Mesenchymal stem cell (in vitro differentiated cells and primary cell): ENCODE measurements at regions not wholly inside any gene's neighbourhood (a gene's known extent, or its start where the extent isn't known, plus 50 kb on each side); places are given as distances from the start of the nearest gene placed in this dataset.

Experiments
- DNase-seq: peaks from one replicate; pipeline ENCODE4 v3.0.0-alpha.2; 2013
- H2AFZ ChIP-seq: one replicate; pipeline ENCODE4 v1.6.1; 2013; ENCODE audit warnings: low read depth, mild to moderate bottlenecking, control low read depth, inconsistent platforms, low read length, moderate library complexity
- H2AK5ac ChIP-seq: 2 replicates; pipeline ENCODE4 v1.6.1; 2013; ENCODE audit warnings: low read length, moderate library complexity, mild to moderate bottlenecking, inconsistent platforms; ENCODE audit not compliant: severe bottlenecking
- H2BK120ac ChIP-seq: one replicate; pipeline ENCODE4 v1.6.1; 2013; ENCODE audit warnings: low read depth, mild to moderate bottlenecking, inconsistent platforms, low read length, moderate library complexity
- H2BK12ac ChIP-seq, 2 experiments: one replicate each; pipeline ENCODE4 v1.6.1; 2013; ENCODE audit warnings: inconsistent platforms in 2 of 2, low read length in 2 of 2, mild to moderate bottlenecking in 2 of 2, moderate library complexity in 2 of 2, control low read depth in 1 of 2
- H2BK15ac ChIP-seq: one replicate; pipeline ENCODE4 v1.6.1; 2013; ENCODE audit warnings: mild to moderate bottlenecking, low read depth, inconsistent platforms; ENCODE audit not compliant: poor library complexity, severe bottlenecking
- H2BK5ac ChIP-seq: 2 replicates; pipeline ENCODE4 v1.6.1; 2013; ENCODE audit warnings: low read depth, mild to moderate bottlenecking, low read length, control low read depth, inconsistent platforms; ENCODE audit not compliant: poor library complexity, severe bottlenecking
- H3K14ac ChIP-seq, 2 experiments: one replicate each; pipeline ENCODE4 v1.6.1; 2013; ENCODE audit warnings: inconsistent platforms in 2 of 2, low read length in 2 of 2, control low read depth in 1 of 2, mild to moderate bottlenecking in 1 of 2, moderate library complexity in 1 of 2
- H3K18ac ChIP-seq, 2 experiments: one replicate each; pipeline ENCODE4 v1.6.1; 2013; ENCODE audit warnings: inconsistent platforms in 2 of 2, low read length in 2 of 2, control low read depth in 1 of 2, low read depth in 1 of 2, mild to moderate bottlenecking in 1 of 2
- H3K23ac ChIP-seq, 2 experiments: one replicate each; pipeline ENCODE4 v1.6.1; 2013; ENCODE audit warnings: inconsistent platforms in 2 of 2, low read length in 2 of 2, mild to moderate bottlenecking in 2 of 2, moderate library complexity in 2 of 2, control low read depth in 1 of 2
- H3K27ac ChIP-seq: 2 replicates; pipeline ENCODE4 v1.5.1; 2013; ENCODE audit warnings: mild to moderate bottlenecking, moderate library complexity, low read length, control low read depth, inconsistent platforms; ENCODE audit not compliant: poor library complexity, severe bottlenecking
- H3K27me3 ChIP-seq, 2 experiments: 2 replicates each; pipeline versions ENCODE4 v1.6.1 to v1.7.0; 2013; ENCODE audit warnings: low read length in 2 of 2, mild to moderate bottlenecking in 2 of 2, moderate library complexity in 2 of 2, control low read depth in 1 of 2, inconsistent platforms in 1 of 2; ENCODE audit not compliant: control insufficient read depth in 1 of 2, insufficient read depth in 1 of 2
- H3K36me3 ChIP-seq, 2 experiments: 2 replicates each; pipeline versions ENCODE4 v1.6.1 to v1.7.0; 2013; ENCODE audit warnings: low read length in 2 of 2, control low read depth in 1 of 2, inconsistent platforms in 1 of 2, low read depth in 1 of 2, mild to moderate bottlenecking in 1 of 2; ENCODE audit not compliant: insufficient read depth in 2 of 2, control insufficient read depth in 1 of 2
- H3K4ac ChIP-seq, 2 experiments: one replicate each; pipeline ENCODE4 v1.6.1; 2013; ENCODE audit warnings: inconsistent platforms in 2 of 2, low read length in 2 of 2, mild to moderate bottlenecking in 2 of 2, moderate library complexity in 2 of 2, control low read depth in 1 of 2, low read depth in 1 of 2
- H3K4me1 ChIP-seq: 2 replicates; pipeline ENCODE4 v1.6.1; 2013; ENCODE audit warnings: low read depth, low read length, control low read depth; ENCODE audit not compliant: control insufficient read depth, insufficient read depth
- H3K4me2 ChIP-seq: 2 replicates; pipeline ENCODE4 v1.6.1; 2013; ENCODE audit warnings: low read length, mild to moderate bottlenecking, inconsistent platforms; ENCODE audit not compliant: poor library complexity, severe bottlenecking
- H3K4me3 ChIP-seq, 2 experiments: 2 replicates each; pipeline versions ENCODE4 v1.5.1 to v1.7.0; 2013; ENCODE audit warnings: low read length in 2 of 2, mild to moderate bottlenecking in 2 of 2, control low read depth in 1 of 2, low read depth in 1 of 2; ENCODE audit not compliant: insufficient read depth in 1 of 2
- H3K79me1 ChIP-seq: replicated peaks from 2 replicates; pipeline ENCODE4 v1.6.1; 2013; ENCODE audit warnings: mild to moderate bottlenecking, control low read depth, low read length, inconsistent platforms; ENCODE audit not compliant: poor library complexity, severe bottlenecking
- H3K9ac ChIP-seq: 2 replicates; pipeline ENCODE4 v1.7.0; 2013; ENCODE audit warnings: mild to moderate bottlenecking, low read length, moderate library complexity
- H3K9me3 ChIP-seq: 2 replicates; pipeline ENCODE4 v1.7.0; 2013; ENCODE audit warnings: mild to moderate bottlenecking, low read length; ENCODE audit not compliant: control insufficient read depth
- H4K8ac ChIP-seq: one replicate; pipeline ENCODE4 v1.6.1; 2013; ENCODE audit warnings: inconsistent platforms, mild to moderate bottlenecking, low read length, moderate library complexity
- H4K91ac ChIP-seq: one replicate; pipeline ENCODE4 v1.6.1; 2013; ENCODE audit warnings: mild to moderate bottlenecking, low read length, inconsistent platforms
- WGBS: methylation state at CpG from one replicate; pipeline ENCODE4 v1.1.7; 2013; ENCODE audit warnings: mixed read lengths; 5-methylcytosine and 5-hydroxymethylcytosine counted together

DNA sequence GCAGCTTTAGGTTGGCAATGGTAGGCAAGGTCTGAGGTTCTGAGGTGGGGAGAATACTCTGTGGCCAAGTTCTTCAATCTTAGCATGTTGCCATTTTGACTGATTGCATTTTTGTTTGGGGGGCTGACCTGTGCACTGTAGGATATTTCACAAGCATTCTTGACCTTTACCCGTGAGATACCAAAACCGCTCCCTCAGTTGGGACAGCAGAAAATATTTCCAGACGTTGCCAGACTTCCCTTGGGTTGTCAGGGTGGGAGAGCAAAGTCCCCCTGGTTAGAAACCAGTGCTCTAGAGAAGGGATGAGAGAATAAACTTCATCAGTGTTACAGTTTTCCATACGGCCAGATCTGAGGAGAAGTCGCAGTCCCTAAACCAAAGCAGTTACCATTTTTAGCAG, 279.6 kb downstream of the TFAP2B start:
- H2BK120ac ChIP-seq = no peak overlapping the region
- no peak overlapping the region for H4K8ac ChIP-seq
- no peak overlapping the region for H2BK12ac ChIP-seq
- H3K36me3 ChIP-seq = no peaks in the 10 kb centered on the region
- peak overlapping the region; percentile 43 for H2AK5ac ChIP-seq
- peaks cover 2% of the 10 kb centered on the region for H3K9me3 ChIP-seq
- H3K23ac ChIP-seq = no peak overlapping the region
- H3K27me3 ChIP-seq = no peaks in the 10 kb centered on the region
- no peak overlapping the region for H2BK15ac ChIP-seq
- no peaks in the 10 kb centered on the region for H3K79me1 ChIP-seq
- 71% methylated on average over 5 of the region's 5 CpGs for WGBS
- H4K91ac ChIP-seq = no peak overlapping the region
- DNase-seq = no peak
- H3K14ac ChIP-seq = no peak overlapping the region
- no peak overlapping the region for H3K4me2 ChIP-seq
- H2BK5ac ChIP-seq = no peak overlapping the region
- peak overlapping the region; percentile 54 for H3K27ac ChIP-seq
- H3K18ac ChIP-seq = no peak overlapping the region
- H3K4me3 ChIP-seq = no peak overlapping the region
- no peak overlapping the region for H3K9ac ChIP-seq
- no peak overlapping the region for H2AFZ ChIP-seq
- no peak overlapping the region for H3K4ac ChIP-seq
- no peaks in the 10 kb centered on the region for H3K4me1 ChIP-seq

DNA sequence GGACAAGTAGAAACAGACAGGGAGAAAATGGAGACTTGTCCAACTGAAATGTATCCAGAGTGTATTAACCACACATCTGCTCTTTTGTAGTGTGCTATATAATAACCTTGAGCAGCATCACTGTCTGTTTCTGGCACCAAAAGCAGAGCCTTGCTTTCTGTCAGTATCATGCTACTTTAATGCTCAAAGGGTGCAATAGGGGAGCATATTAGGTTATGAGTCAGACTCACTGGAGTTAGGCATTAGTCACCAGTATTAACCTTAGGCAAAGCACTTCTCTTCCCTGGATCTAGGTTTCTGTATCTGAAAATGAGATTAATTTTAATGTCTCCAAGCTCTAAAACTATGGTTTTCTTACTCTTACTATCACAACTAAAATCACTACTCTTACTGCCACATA, 280.1 kb downstream of the TFAP2B start:
- Histone ChIP-seq H3K36me3 (no peaks in the 10 kb centered on the region), H3K9ac (no peak overlapping the region), H3K79me1 (no peaks in the 10 kb centered on the region), H2BK5ac (no peak overlapping the region), H2BK12ac (no peak overlapping the region), H2AK5ac (no peak overlapping the region), H3K27me3 (no peaks in the 10 kb centered on the region), H2BK15ac (no peak overlapping the region), H3K14ac (no peak overlapping the region), H3K4ac (no peak overlapping the region), H3K4me2 (no peak overlapping the region), H4K91ac (no peak overlapping the region), H3K9me3 (peaks cover 2% of the 10 kb centered on the region), H3K4me1 (no peaks in the 10 kb centered on the region), H3K18ac (no peak overlapping the region), H3K4me3 (no peak overlapping the region), H3K23ac (no peak overlapping the region), H4K8ac (no peak overlapping the region), H2BK120ac (no peak overlapping the region), H2AFZ (no peak overlapping the region), H3K27ac (peak overlapping the region; percentile 54)
- DNase-seq = no peak

DNA sequence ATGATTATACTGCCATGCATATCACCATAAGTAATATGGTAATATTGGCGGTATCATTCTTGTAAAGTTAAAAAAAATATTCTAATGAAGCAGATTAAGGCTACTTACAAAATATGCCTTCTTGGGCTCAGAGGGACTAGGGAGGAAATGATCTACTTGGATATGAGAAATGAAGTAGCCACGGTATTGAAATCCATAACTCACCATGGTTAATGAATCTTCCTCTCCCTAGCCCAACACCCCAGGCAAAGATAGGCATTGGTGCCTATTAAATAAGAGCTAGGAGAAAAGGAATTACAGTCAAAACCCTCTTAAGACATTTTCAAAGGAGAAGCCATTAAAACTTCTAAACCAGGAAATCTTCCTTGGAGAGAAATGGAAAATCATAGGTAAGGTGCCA, 280.5 kb downstream of the TFAP2B start:
- Histone ChIP-seq H2BK12ac (no peak overlapping the region), H3K4ac (no peak overlapping the region), H3K27ac (peak overlapping the region; percentile 67), H3K4me1 (no peaks in the 10 kb centered on the region), H3K4me2 (no peak overlapping the region), H2AFZ (no peak overlapping the region), H3K79me1 (no peaks in the 10 kb centered on the region), H3K36me3 (no peaks in the 10 kb centered on the region), H3K4me3 (no peak overlapping the region), H3K27me3 (no peaks in the 10 kb centered on the region), H3K14ac (no peak overlapping the region), H2AK5ac (no peak overlapping the region), H3K9me3 (peaks cover 2% of the 10 kb centered on the region), H2BK120ac (no peak overlapping the region), H3K9ac (no peak overlapping the region), H3K18ac (no peak overlapping the region), H2BK15ac (no peak overlapping the region), H4K8ac (no peak overlapping the region), H2BK5ac (no peak overlapping the region), H3K23ac (no peak overlapping the region), H4K91ac (no peak overlapping the region)
- DNase-seq = no peak
- WGBS = no CpG with 5 or more reads among the region's 2 CpGs

DNA sequence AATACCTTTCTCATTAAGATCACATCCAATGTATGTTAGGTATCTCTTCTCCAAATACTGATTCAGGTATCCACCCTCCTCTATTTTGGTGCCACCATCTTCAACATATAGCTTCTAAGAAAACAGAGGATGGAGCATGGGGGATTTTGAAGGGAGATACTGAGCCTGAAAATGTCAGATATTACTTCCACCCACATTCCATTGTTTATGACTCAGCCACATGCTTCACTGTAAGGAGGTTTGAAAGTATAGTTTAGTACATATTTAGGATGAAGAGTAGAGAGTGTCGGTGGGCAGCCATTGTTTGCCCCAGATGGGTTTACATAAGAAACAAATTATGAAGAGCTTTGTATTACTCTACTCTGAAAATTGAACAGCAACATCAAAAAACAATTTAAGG, 286.7 kb downstream of the TFAP2B start:
- H3K36me3 ChIP-seq = no peaks in the 10 kb centered on the region
- no peak overlapping the region for H3K27ac ChIP-seq
- no peak overlapping the region for H3K4ac ChIP-seq
- no CpG with 5 or more reads among the region's 1 CpG for WGBS
- H3K23ac ChIP-seq = no peak overlapping the region
- no peak overlapping the region for H3K4me2 ChIP-seq
- no peaks in the 10 kb centered on the region for H3K79me1 ChIP-seq
- no peak overlapping the region for H3K9ac ChIP-seq
- H3K18ac ChIP-seq = no peak overlapping the region
- H2AK5ac ChIP-seq = no peak overlapping the region
- H2BK15ac ChIP-seq = no peak overlapping the region
- H3K4me1 ChIP-seq = no peaks in the 10 kb centered on the region
- H3K9me3 ChIP-seq = no peaks in the 10 kb centered on the region
- no peak overlapping the region for H4K8ac ChIP-seq
- H2AFZ ChIP-seq = no peak overlapping the region
- no peak overlapping the region for H2BK5ac ChIP-seq
- H3K4me3 ChIP-seq = no peak overlapping the region
- DNase-seq = no peak
- no peaks in the 10 kb centered on the region for H3K27me3 ChIP-seq
- H2BK12ac ChIP-seq = no peak overlapping the region
- H2BK120ac ChIP-seq = no peak overlapping the region
- no peak overlapping the region for H3K14ac ChIP-seq
- no peak overlapping the region for H4K91ac ChIP-seq
